ENCODE measurements at regions not wholly inside any gene's neighbourhood (a gene's known extent, or its start where the extent isn't known, plus 50 kb on each side); places are given as distances from the start of the nearest gene placed in this dataset.

DNA sequence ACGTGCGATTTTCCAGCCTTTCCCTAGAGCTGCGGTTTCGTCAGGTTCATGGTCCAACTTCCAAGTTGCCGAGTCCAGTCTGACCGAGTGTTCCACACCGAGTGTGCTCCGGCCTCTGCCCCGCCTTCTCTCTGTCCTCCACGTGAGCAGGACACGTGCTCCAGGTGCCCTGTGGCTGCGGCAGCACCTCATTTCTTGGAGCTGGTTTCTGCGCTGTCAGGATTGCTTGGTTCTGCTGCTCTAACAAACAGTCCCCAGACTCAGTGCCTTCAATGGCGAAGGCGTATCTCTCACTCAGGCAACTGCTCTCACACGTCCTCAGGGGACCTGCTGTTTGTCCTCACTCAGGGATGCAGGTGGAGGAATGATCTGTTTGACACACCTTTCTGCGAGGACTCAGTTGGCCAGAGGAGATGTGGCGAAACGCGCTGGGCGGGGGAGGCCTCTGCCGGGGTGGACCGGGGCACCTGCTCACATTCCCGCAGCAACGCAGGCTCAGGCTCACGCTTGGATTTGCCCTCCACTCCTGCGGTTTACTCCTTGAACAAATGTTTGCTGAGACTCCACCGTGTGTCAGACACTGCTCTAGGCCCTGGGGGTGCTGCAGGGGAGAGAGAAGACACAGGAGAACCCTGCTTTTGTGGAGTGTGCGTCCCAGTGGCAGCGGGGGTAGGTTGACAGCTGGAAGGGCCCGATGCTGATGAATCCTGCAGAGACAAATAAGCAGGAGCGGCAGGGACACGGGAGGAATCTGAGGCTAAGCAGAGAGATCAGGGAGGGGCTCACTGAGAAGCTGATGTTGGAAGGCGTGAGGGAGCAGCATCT lies 63.4 kb upstream of the FBRSL1 start:
- no peak for TF ChIP-seq CTCF (IDR thresholded peaks at IDR 0.05; ENCODE audit: insufficient read depth, low read length, severe bottlenecking)
- FAIRE-seq: no peak
- no peak overlapping the region for H3K4me3 ChIP-seq (ENCODE audit: low read depth, low read length)
- peaks cover 11% of the 10 kb centered on the region for H3K27me3 ChIP-seq (ENCODE audit: control insufficient read depth, insufficient read depth, low read length)
- DNase-seq (ENCODE audit: low read depth): no peak
- H3K36me3 ChIP-seq (ENCODE audit: control insufficient read depth, insufficient read depth, low read length): no peaks in the 10 kb centered on the region

DNA sequence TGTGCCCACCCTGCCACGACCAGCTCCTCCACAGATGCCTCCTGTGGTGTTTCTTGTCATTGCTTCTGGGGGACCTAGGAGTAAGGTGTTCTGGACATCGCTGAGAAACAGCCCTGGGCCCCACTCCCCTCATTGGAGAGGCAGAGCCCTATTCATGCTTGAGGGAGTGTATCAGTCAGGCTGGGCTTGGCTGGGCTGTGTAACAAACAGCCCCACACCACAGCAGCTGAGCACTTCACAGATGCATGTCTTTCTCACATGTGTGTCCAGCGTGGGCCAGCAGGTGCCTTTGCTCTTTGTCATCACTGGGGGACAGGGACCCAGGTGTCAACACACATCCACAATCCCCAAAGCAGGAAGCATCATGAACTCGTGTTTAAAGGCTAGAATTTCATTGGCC lies 65.1 kb upstream of the FBRSL1 start:
- TF ChIP-seq CTCF (IDR thresholded peaks at IDR 0.05; ENCODE audit: insufficient read depth, low read length, severe bottlenecking): no peak
- no peaks in the 10 kb centered on the region for H3K36me3 ChIP-seq (ENCODE audit: control insufficient read depth, insufficient read depth, low read length)
- DNase-seq (ENCODE audit: low read depth) (no peak), FAIRE-seq (no peak)
- H3K4me3 ChIP-seq (ENCODE audit: low read depth, low read length): no peak overlapping the region
- H3K27me3 ChIP-seq (ENCODE audit: control insufficient read depth, insufficient read depth, low read length): peaks cover 11% of the 10 kb centered on the region

GRCh38 chr12:132423820-132424645 lies 65.9 kb upstream of the FBRSL1 start:
- Histone ChIP-seq H3K36me3 (ENCODE audit: control insufficient read depth, insufficient read depth, low read length) (no peaks in the 10 kb centered on the region), H3K27me3 (ENCODE audit: control insufficient read depth, insufficient read depth, low read length) (peaks cover 11% of the 10 kb centered on the region), H3K4me3 (ENCODE audit: low read depth, low read length) (no peak overlapping the region)
- TF ChIP-seq CTCF (IDR thresholded peaks at IDR 0.05; ENCODE audit: insufficient read depth, low read length, severe bottlenecking): no peak
- DNase-seq (ENCODE audit: low read depth) (no peak), FAIRE-seq (no peak)

GRCh38 chr12:132423251-132423819 lies 66.6 kb upstream of the FBRSL1 start:
- Histone ChIP-seq H3K4me3 (ENCODE audit: low read depth, low read length) (no peak overlapping the region), H3K27me3 (ENCODE audit: control insufficient read depth, insufficient read depth, low read length) (peaks cover 13% of the 10 kb centered on the region), H3K36me3 (ENCODE audit: control insufficient read depth, insufficient read depth, low read length) (no peaks in the 10 kb centered on the region)
- no peak for FAIRE-seq
- TF ChIP-seq CTCF (IDR thresholded peaks at IDR 0.05; ENCODE audit: insufficient read depth, low read length, severe bottlenecking): no peak
- no peak for DNase-seq (ENCODE audit: low read depth)

DNA sequence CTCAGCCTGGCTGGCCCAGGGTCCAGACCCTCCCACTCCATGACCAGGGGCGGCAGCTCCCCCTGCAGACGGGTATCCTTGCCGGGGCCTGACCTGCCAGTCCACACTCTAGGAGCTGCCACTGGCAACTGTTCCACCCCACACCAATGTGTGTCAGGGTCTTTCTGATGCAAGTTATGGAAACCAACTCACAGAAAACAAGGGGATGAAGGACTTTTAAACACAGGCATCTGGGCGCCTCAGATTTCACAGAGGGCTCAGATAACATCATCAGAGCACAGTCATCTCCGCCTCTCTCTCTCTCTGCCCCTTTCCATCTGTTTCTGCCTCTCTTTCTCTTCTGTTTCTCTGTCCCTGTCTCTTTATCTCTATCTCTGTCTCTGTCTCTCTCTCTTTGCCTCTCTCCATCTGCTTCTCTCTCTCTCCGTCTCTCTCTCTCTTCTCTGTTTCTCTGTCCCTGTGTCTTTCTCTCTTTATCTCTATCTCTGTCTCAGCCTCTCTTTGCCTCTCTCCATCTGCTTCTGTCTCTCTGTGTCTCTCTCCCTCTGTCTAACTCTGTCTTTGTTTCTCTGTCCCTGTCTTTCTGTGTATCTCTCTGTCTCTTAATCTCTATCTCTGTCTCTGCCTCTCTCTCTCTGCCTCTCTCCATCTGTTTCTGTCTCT lies 67.4 kb upstream of the FBRSL1 start:
- FAIRE-seq (no peak), DNase-seq (ENCODE audit: low read depth) (no peak)
- no peak overlapping the region for H3K4me3 ChIP-seq (ENCODE audit: low read depth, low read length)
- TF ChIP-seq CTCF (IDR thresholded peaks at IDR 0.05; ENCODE audit: insufficient read depth, low read length, severe bottlenecking): no peak
- no peaks in the 10 kb centered on the region for H3K36me3 ChIP-seq (ENCODE audit: control insufficient read depth, insufficient read depth, low read length)
- peaks cover 12% of the 10 kb centered on the region for H3K27me3 ChIP-seq (ENCODE audit: control insufficient read depth, insufficient read depth, low read length)

Data from bronchial epithelial cell (primary cell).